Muscle layer of duodenum (tissue), 2 donors: ENCODE measurements at regions not wholly inside any gene's neighbourhood (a gene's known extent, or its start where the extent isn't known, plus 50 kb on each side); places are given as distances from the start of the nearest gene placed in this dataset.

Experiments
- H3K27ac ChIP-seq: one replicate; pipeline ENCODE4 v1.7.0; 2013; ENCODE audit warnings: mild to moderate bottlenecking, low read length
- H3K27me3 ChIP-seq: one replicate; pipeline ENCODE4 v1.7.0; 2013; ENCODE audit warnings: low read depth, mild to moderate bottlenecking, control low read depth, low read length
- H3K36me3 ChIP-seq, 2 donors: one replicate each; pipeline ENCODE4 v1.7.0; 2013; ENCODE audit warnings: low read length in 2 of 2, control low read depth in 1 of 2, mild to moderate bottlenecking in 1 of 2; ENCODE audit not compliant: insufficient read depth in 2 of 2, control insufficient read depth in 1 of 2
- H3K4me1 ChIP-seq, 2 donors: one replicate each; pipeline ENCODE4 v1.7.0; 2013; ENCODE audit warnings: low read length in 2 of 2, mild to moderate bottlenecking in 2 of 2, control low read depth in 1 of 2, moderate library complexity in 1 of 2; ENCODE audit not compliant: insufficient read depth in 2 of 2, control insufficient read depth in 1 of 2
- H3K4me3 ChIP-seq, 2 donors: one replicate each; pipeline ENCODE4 v1.7.0; 2013; ENCODE audit warnings: low read length in 2 of 2, low read depth in 1 of 2, mild to moderate bottlenecking in 1 of 2
- H3K9me3 ChIP-seq, 2 donors: one replicate each; pipeline ENCODE4 v1.7.0; 2013; ENCODE audit warnings: low read length in 2 of 2, control low read depth in 1 of 2, mild to moderate bottlenecking in 1 of 2; ENCODE audit not compliant: control insufficient read depth in 1 of 2
- donor health status: healthy.

DNA sequence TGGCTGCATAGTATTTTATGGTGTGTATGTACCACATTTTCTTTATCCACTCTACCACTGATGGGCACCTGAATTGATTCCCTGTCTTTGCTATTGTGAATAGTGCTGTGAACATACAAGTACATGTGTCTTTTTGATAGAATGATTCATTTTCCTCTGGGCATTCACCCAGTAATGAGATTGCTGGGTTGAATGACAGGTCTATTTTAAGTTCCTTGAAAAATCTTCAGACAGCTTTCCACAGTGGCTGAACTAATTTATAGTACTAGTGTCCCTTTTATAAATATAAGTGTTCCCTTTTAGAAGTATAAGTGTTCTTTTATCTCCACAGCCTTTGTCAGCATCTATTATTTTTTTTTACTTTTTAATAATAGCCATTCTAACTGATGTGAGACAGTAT lies 303.9 kb upstream of the EPHA4 start:
- Histone ChIP-seq H3K4me1 (no peaks in the 10 kb centered on the region), H3K9me3 (peaks cover 0 to 6% of the 10 kb centered on the region in 2 donors), H3K4me3 (no peak overlapping the region), H3K27me3 (no peaks in the 10 kb centered on the region), H3K36me3 (no peaks in the 10 kb centered on the region), H3K27ac (no peak overlapping the region)

DNA sequence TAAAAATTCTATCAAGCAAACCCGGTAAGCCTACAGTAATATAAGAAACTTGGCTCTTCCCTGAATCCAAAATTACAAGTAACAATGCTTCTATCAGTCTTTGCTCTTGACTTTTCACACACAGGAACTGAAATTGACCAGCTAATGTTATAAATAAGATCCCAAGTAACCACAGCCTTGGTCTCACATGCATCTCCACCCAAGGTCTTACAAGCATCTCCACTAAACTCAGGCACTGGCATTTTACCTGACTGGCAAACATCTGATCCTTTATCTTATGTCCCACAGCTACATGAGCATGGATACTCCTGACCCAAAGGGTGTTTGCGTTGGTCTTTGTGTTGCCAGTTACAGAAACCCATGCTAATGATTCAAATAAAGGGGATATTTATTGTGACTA lies 302.3 kb upstream of the EPHA4 start:
- Histone ChIP-seq H3K4me3 (no peak overlapping the region), H3K4me1 (no peaks in the 10 kb centered on the region), H3K27ac (no peak overlapping the region), H3K27me3 (no peaks in the 10 kb centered on the region), H3K36me3 (no peaks in the 10 kb centered on the region), H3K9me3 (peaks cover 0 to 6% of the 10 kb centered on the region in 2 donors)

DNA sequence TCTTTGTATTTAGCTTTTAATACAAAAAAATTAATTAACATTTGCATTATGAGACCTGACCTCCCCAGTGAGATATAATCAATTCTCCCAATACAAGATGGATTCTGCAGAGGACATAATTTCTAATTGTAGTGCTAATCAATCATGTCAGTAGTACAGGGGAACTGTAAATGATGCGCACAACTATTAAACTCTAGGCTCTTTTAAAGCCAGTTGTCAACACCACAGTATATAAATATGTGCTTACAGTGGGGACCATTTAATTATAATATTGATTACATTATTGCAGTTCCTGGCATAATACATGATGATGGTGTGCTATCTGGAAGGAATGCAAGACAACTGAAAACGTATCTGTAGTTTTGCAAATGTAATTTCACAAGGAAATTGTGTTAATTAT lies 285.6 kb upstream of the EPHA4 start:
- no peaks in the 10 kb centered on the region for H3K27me3 ChIP-seq

DNA sequence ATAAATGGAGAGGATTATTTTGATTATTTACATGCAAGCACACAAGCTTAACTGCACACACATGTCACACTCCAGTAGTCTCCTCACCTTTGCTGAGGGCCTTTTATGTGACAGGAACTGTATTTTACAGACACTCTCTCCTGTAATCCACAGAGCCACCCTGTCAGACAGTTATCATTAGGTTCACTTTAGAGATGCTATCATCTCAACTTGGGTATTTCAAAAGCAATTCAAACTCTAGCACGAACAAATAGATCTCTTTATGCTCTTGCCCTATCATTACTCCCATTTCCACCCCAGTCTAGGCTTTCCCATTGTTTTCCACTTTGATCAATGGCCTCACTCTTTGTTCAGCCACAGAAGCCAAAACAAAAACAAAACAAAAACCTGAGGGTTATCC lies 281.2 kb upstream of the EPHA4 start:
- Histone ChIP-seq H3K36me3 (no peaks in the 10 kb centered on the region), H3K27me3 (no peaks in the 10 kb centered on the region), H3K4me1 (no peaks in the 10 kb centered on the region), H3K4me3 (no peak overlapping the region), H3K9me3 (no peaks in the 10 kb centered on the region), H3K27ac (no peak overlapping the region)

More for the DNA sequence above, 285.6 kb upstream of the EPHA4 start:
- no peaks in the 10 kb centered on the region for H3K4me1 ChIP-seq
- H3K36me3 ChIP-seq, result no peaks in the 10 kb centered on the region
- no peak overlapping the region for H3K27ac ChIP-seq
- no peaks in the 10 kb centered on the region for H3K9me3 ChIP-seq
- H3K4me3 ChIP-seq, result no peak overlapping the region

DNA sequence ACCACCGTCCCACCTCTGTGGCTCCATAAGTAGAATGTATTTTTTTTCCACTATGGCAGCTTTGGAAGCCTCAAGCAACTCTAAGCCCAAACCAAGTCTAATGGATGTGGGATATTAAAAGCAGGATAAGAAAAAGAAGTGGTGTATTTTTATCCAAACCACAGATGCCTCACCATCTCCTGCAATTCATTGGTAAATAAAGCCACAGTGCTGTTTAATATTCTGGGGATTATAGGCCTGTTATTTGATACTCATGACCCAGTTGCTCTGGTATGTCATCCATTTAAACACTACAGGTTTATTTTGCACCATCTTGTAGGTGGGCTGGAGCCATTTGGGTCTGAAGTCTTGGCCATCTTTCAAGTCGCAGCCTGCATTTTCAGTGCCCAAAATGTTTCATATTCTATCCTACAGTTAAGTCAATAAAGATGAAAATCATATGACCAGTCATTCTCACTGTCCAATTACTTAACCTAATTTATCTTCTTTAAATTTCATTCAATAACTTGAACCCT lies 279.5 kb upstream of the EPHA4 start:
- Histone ChIP-seq H3K27ac (no peak overlapping the region), H3K9me3 (no peaks in the 10 kb centered on the region), H3K4me3 (no peak overlapping the region), H3K36me3 (no peaks in the 10 kb centered on the region), H3K4me1 (no peaks in the 10 kb centered on the region), H3K27me3 (no peaks in the 10 kb centered on the region)

DNA sequence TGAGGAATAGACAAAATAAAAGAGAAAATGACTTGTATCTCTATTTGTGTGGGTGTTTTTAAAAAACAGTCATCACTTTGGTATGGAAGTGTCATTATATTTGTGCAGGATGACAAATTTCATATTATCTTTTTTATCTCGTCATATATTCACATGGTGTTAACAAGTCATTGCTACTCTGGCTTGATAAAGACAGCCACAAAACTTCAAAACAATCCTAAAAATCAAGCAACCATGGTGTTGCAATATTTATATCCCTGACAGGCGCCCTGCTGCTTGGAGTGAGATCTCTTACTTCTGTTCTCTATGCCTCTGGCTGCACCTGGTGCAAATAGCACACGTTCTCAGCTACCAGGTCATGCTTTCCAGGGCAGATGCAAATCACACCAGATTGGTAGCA lies 278.0 kb upstream of the EPHA4 start:
- no peaks in the 10 kb centered on the region for H3K4me1 ChIP-seq
- no peaks in the 10 kb centered on the region for H3K36me3 ChIP-seq
- no peak overlapping the region for H3K27ac ChIP-seq
- no peaks in the 10 kb centered on the region for H3K9me3 ChIP-seq
- H3K27me3 ChIP-seq, result no peaks in the 10 kb centered on the region
- H3K4me3 ChIP-seq, result no peak overlapping the region

DNA sequence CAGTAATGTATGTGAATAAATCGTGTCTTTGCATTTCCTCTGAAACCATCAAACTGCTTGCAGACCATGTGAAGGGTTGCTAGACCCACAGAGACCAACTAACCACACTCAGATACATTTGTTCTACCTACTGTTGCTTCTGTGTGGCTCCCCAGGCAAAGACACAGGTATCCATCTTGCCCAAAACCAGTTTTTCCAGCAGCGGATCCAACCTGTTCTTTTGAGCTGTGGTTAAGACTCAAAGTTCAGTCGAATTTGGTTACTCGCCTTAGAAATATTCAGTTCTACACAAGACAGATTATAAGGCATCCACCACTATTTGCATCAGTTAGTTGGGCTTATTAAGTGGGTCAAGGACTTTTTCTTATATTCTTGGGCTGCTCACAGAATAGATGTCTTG lies 276.2 kb upstream of the EPHA4 start:
- Histone ChIP-seq H3K9me3 (no peaks in the 10 kb centered on the region), H3K4me1 (no peaks in the 10 kb centered on the region), H3K27me3 (no peaks in the 10 kb centered on the region), H3K36me3 (no peaks in the 10 kb centered on the region), H3K4me3 (no peak overlapping the region), H3K27ac (no peak overlapping the region)

DNA sequence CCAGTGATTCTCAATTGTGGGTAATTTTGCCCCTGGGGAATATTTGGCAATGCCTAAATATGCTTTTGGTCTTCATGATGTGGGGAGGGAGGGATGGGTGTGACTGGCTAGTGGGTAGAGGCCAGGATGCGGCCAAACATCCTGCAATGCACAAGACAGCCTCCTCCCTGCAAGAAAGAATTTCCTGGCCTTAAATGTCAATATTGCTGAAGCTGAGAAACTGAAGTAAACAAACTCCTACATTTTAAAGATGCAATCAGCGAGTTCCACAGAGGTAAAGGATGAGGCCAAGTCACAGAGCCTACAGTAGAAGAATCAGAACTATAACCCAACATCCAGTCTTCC lies 272.9 kb upstream of the EPHA4 start:
- Histone ChIP-seq H3K27ac (no peak overlapping the region), H3K36me3 (no peaks in the 10 kb centered on the region), H3K27me3 (no peaks in the 10 kb centered on the region), H3K9me3 (no peaks in the 10 kb centered on the region), H3K4me3 (no peak overlapping the region), H3K4me1 (no peaks in the 10 kb centered on the region)

DNA sequence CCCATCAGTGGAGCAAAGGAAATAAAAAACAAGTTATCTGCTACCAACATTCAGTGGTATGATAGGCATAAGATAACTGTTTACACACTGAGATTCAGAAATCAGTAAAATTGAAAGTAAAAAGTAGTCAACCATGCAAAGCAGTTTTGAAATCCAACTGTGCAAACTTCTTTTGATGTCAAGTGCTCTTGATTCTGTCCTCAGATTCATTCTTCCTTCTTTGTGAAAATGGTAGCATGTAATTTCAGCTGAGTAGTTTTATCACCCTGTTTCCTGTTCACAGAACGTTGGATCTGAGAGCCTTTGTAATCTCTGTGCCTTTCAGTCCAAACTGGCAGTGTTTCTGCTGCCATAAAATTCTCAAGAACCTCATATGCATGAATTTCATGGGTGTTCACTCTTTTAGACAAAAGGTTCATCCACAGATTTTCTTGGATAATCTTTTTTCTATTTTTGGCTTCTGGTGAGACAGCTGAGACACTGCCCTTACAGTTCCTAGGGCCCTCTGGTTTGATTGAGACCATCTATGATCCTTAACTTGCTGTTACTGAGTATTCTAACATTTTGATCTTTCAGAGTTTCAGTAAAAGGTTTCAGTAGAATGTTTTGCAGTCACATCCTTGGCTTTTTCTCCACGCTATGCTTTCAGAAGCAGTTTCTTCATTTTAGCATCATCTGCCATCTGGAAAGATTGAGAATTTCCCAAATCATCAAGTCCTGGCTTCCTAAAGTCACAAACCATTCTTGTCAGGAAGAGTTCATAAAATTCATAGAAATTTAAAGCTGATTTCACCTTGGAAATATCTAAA lies 272.3 kb upstream of the EPHA4 start:
- Histone ChIP-seq H3K9me3 (no peaks in the 10 kb centered on the region), H3K27ac (no peak overlapping the region), H3K27me3 (no peaks in the 10 kb centered on the region), H3K4me3 (no peak overlapping the region), H3K36me3 (no peaks in the 10 kb centered on the region), H3K4me1 (no peaks in the 10 kb centered on the region)

DNA sequence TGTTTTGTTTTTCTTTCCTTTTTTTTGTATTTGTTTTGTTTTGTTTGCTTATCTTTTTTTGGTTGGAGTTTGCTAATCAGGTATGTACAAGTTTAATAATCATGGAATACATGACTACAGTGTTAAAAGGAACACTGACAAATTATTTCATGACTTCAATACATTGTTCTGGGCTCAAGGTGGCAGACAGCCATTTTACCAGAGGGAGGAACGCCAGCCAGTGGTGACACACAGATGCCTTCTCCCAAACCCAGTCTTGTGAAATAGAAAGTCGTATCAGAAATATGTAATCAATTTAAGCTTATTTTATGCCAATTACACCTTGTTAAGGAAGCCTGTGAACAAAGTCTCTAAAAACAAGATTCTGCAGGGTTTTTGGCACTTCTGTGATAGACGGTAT lies 264.0 kb upstream of the EPHA4 start:
- H3K4me3 ChIP-seq, result no peak overlapping the region

DNA sequence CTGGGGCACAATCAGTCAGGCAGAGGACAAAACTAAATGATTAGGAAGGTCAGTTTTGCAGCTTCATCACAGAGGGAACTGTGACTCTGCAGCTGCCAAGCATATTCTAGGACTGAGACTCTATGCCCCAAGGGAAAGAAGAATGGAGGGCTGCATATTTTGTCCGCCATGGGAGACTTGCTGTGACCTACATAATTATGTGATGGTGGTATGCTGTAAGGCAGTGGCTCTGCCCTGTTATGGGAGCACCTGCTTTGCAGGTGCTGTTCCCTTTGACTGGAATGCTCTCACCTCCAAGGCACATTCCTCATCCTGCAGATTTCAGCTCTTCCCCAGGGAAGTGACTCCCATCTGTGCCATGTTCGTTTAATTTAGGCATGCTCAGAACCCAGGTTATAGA lies 261.9 kb upstream of the EPHA4 start:
- no peak overlapping the region for H3K4me3 ChIP-seq
- no peaks in the 10 kb centered on the region for H3K9me3 ChIP-seq

More for the DNA sequence above, 264.0 kb upstream of the EPHA4 start:
- Histone ChIP-seq H3K27me3 (no peaks in the 10 kb centered on the region), H3K36me3 (no peaks in the 10 kb centered on the region), H3K27ac (no peak overlapping the region), H3K4me1 (peaks cover 0 to 10% of the 10 kb centered on the region in 2 donors), H3K9me3 (no peaks in the 10 kb centered on the region)

DNA sequence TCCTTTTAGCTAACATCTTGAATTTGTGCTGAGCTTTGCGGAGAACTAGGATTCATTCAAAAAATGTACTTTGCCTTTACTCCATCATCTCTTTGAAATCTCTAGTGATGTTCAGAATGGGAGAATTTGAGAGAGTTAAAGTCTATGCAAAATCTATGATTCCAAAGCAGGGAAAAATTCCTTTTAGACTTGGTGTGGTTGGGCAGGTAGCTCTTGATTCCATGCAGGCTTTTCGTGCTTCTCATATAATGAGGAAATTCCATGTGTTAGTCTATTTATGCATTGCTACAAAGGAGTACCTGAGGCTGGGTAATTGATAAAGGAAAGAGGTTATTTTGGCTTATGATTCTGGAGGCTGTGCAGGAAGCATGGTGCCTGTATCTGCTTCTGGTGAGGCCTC lies 258.9 kb upstream of the EPHA4 start:
- H3K36me3 ChIP-seq, result no peaks in the 10 kb centered on the region
- H3K4me3 ChIP-seq, result no peak overlapping the region
- no peak overlapping the region for H3K27ac ChIP-seq
- peaks cover 0 to 10% of the 10 kb centered on the region in 2 donors for H3K4me1 ChIP-seq
- H3K27me3 ChIP-seq, result no peaks in the 10 kb centered on the region
- peaks cover 0 to 7% of the 10 kb centered on the region in 2 donors for H3K9me3 ChIP-seq

More for the DNA sequence above, 261.9 kb upstream of the EPHA4 start:
- Histone ChIP-seq H3K27me3 (no peaks in the 10 kb centered on the region), H3K27ac (no peak overlapping the region), H3K36me3 (no peaks in the 10 kb centered on the region), H3K4me1 (peaks cover 0 to 10% of the 10 kb centered on the region in 2 donors)
